ENCODE measurements at regions not wholly inside any gene's neighbourhood (a gene's known extent, or its start where the extent isn't known, plus 50 kb on each side); places are given as distances from the start of the nearest gene placed in this dataset.

- 52 to 68% methylated on average over 3 of the region's 3 CpGs for WGBS, 2 donors
- no peak for TF ChIP-seq CTCF (IDR thresholded peaks at IDR 0.05)
- Histone ChIP-seq H3K36me3 (no peaks in the 10 kb centered on the region), H3K27ac (peak overlapping the region in 6 of 10 donors; percentile 17 to 58 (median 52)), H3K27me3 (no peaks in the 10 kb centered on the region), H3K4me3 (no peak overlapping the region), H3K4me1 (peaks cover 0 to 25% (median 14%) of the 10 kb centered on the region in 9 donors), H3K9me3 (peaks cover 0 to 8% (median 0%) of the 10 kb centered on the region in 11 donors)
- DNase-seq (no peak), ATAC-seq (peak in 2 of 8 donors; percentile 26 to 34)
- intact Hi-C loops (cut with DNase I), result no loop called here
These were observed 311.9 kb upstream of the NT5C1B start for GRCh38 chr2:18901242-18901641.

GRCh38 chr2:18900691-18901141 lies 311.3 kb upstream of the NT5C1B start:
- Histone ChIP-seq H3K4me1 (peaks cover 0 to 27% (median 17%) of the 10 kb centered on the region in 9 donors), H3K27ac (peak overlapping the region in 8 of 10 donors; percentile 9 to 58 (median 36)), H3K36me3 (no peaks in the 10 kb centered on the region), H3K27me3 (no peaks in the 10 kb centered on the region), H3K4me3 (no peak overlapping the region), H3K9me3 (peaks cover 0 to 6% (median 0%) of the 10 kb centered on the region in 11 donors)
- intact Hi-C loops (cut with DNase I), result no loop called here
- DNase-seq, result peak in 1 of 2 donors; percentile 8
- peak in 7 of 8 donors; percentile 28 to 75 (median 65) for ATAC-seq
- TF ChIP-seq CTCF (IDR thresholded peaks at IDR 0.05), result no peak

GRCh38 chr2:18899725-18900124 lies 310.4 kb upstream of the NT5C1B start:
- DNase-seq (no peak), ATAC-seq (peak in 3 of 8 donors; percentile 9 to 34 (median 28))
- intact Hi-C loops (cut with DNase I), result no loop called here
- no peaks in the 10 kb centered on the region for H3K9me3 ChIP-seq
- WGBS, 2 donors, result 73 to 76% methylated on average over 3 of the region's 3 CpGs
- no peak overlapping the region for H3K4me3 ChIP-seq
- H3K27me3 ChIP-seq, result no peaks in the 10 kb centered on the region
- peak overlapping the region in 2 of 10 donors; percentile 26 to 58 for H3K27ac ChIP-seq
- no peak for TF ChIP-seq CTCF (IDR thresholded peaks at IDR 0.05)
- H3K4me1 ChIP-seq, result peaks cover 0 to 27% (median 17%) of the 10 kb centered on the region in 9 donors
- H3K36me3 ChIP-seq, result no peaks in the 10 kb centered on the region

GRCh38 chr2:18898271-18898670 lies 308.9 kb upstream of the NT5C1B start:
- intact Hi-C loops (cut with DNase I), result no loop called here
- TF ChIP-seq CTCF (IDR thresholded peaks at IDR 0.05), result no peak
- H3K27me3 ChIP-seq, result no peaks in the 10 kb centered on the region
- ATAC-seq (no peak), DNase-seq (no peak)
- no peaks in the 10 kb centered on the region for H3K36me3 ChIP-seq
- no peak overlapping the region for H3K27ac ChIP-seq
- no peaks in the 10 kb centered on the region for H3K9me3 ChIP-seq
- H3K4me1 ChIP-seq, result peaks cover 0 to 27% (median 17%) of the 10 kb centered on the region in 9 donors
- H3K4me3 ChIP-seq, result no peak overlapping the region

Data from heart right ventricle (tissue), 16 donors.